Right cardiac atrium (tissue), 5 donors: ENCODE measurements at regions not wholly inside any gene's neighbourhood (a gene's known extent, or its start where the extent isn't known, plus 50 kb on each side); places are given as distances from the start of the nearest gene placed in this dataset.
A peak's percentile ranks its signal among the peaks of the same experiment; 100 is the strongest.

ENCODE experiments used
- ATAC-seq, 2 donors: fragments of 200-7000 bp; cut with Tn5 transposase; one replicate each; pipeline versions ENCODE4 v1.8.0 to v1.9.1; 2020; ENCODE audit warnings: moderate library complexity in 2 of 2, mild to moderate bottlenecking in 1 of 2
- DNase-seq, 3 donors: peaks; one replicate each; pipeline ENCODE4 v3.0.0-alpha.2; 2020
- H3K27ac ChIP-seq: one replicate; pipeline ENCODE4 v1.5.1; 2013; ENCODE audit warnings: mild to moderate bottlenecking, low read length, control low read depth, moderate library complexity
- H3K27me3 ChIP-seq: one replicate; pipeline ENCODE4 v1.6.1; 2013; ENCODE audit not compliant: control insufficient read depth, insufficient read depth
- H3K4me1 ChIP-seq: one replicate; pipeline ENCODE4 v1.6.1; 2013; ENCODE audit warnings: low read length; ENCODE audit not compliant: control insufficient read depth, insufficient read depth
- H3K4me3 ChIP-seq: one replicate; pipeline ENCODE4 v1.5.1; 2013; ENCODE audit warnings: low read length, control low read depth
- H3K9me3 ChIP-seq: one replicate; pipeline ENCODE4 v1.6.1; 2013; ENCODE audit warnings: low read length; ENCODE audit not compliant: control insufficient read depth
- WGBS: extraction: QIAGEN DNeasy Blood & Tissue Kit; methylation state at CpG from one replicate; pipeline ENCODE4 v1.1.7; 2013; 5-methylcytosine and 5-hydroxymethylcytosine counted together
- intact Hi-C, 4 donors: fragments of 100-400 bp; cut with DNase I; formaldehyde crosslinking; loops; one replicate each; pipeline versions ENCODE4 v1.11.0 to v1.14.0; 2022 to 2023
- donor health status: healthy with polysubstance abuse.
- donor health status: DM: no; HTN: yes; CAD: no.
- donor health status: DM: no; HTN: no; CAD: no.
- donor health status: DM: no; HTN: yes; CAD: no; lungs with severe emphysema.
- donor health status: DM: yes; HTN: yes; CAD: no.

- intact Hi-C loops: no loop called here
- Histone ChIP-seq H3K27ac (no peak overlapping the region), H3K4me1 (peaks cover 6% of the 10 kb centered on the region), H3K4me3 (no peak overlapping the region), H3K9me3 (no peaks in the 10 kb centered on the region), H3K27me3 (no peaks in the 10 kb centered on the region)
- 94% methylated on average over 6 of the region's 6 CpGs for WGBS
- no peak for DNase-seq
- ATAC-seq: no peak
Observed at GRCh38 chr1:8138673-8139072, 112.6 kb upstream of the ERRFI1 start.

DNA sequence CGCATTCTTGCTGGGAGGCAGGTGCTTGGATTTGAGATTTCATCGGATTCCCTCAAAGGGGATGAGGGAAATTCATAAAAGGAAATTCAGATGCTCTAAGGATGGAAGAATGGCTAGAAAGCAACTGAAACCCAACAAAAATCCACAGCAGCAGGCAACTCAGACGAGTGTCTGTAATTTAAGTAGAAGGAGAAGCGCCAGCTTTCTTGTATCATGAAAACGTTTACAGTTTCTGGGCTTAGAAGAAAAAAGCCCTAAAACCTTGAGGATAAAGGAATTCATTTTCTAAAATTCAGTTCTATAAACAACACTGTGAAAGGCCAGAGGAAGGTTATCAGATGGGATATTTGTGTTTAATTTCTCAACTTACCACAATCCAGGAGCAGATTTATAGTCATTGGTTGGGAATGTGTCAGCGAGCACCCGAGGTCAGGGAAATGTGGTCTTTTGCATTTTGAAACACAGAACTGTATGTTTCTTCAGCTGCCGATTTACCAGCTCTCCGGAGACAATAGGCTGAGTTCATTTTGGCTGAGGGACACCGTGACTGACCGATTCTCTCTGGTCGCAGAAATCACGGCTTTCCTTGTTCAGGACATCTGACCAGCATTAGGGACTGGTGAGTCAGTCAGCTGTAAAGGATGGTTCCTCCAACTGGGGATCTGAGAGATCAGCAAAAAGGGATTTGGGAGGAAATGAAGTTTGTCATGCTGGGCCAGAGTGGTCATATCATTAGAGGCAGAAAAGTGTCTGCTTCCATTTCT lies 111.6 kb upstream of the ERRFI1 start:
- Histone ChIP-seq H3K27me3 (no peaks in the 10 kb centered on the region), H3K4me1 (peaks cover 6% of the 10 kb centered on the region), H3K27ac (peak overlapping the region; percentile 20), H3K9me3 (no peaks in the 10 kb centered on the region), H3K4me3 (no peak overlapping the region)
- ATAC-seq: peak; percentile 32 to 57
- intact Hi-C loops: no loop called here
- 50% methylated on average over 13 of the region's 13 CpGs for WGBS
- DNase-seq: no peak

DNA sequence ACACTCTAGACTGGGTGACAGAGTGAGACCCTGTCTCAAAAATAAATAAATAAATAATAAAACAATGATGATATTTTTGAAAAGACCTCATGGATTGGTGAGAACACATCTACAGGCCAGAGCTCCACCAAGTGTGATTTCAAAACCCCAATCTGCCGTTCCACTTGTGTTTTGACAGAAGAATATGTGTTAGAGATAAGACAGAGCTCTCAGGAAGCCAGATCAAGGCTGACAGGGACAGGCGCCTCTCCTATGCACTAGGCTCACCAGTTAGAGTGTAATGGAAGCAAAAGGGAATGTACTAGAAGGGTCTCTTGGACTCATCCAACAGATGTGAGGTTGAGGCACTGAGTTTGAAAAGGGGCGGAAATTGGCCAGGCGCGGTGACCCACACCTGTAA lies 110.7 kb upstream of the ERRFI1 start:
- intact Hi-C loops: no loop called here
- peaks cover 6% of the 10 kb centered on the region for H3K4me1 ChIP-seq
- no peak overlapping the region for H3K4me3 ChIP-seq
- H3K9me3 ChIP-seq: no peaks in the 10 kb centered on the region
- no peaks in the 10 kb centered on the region for H3K27me3 ChIP-seq
- 71% methylated on average over 5 of the region's 5 CpGs for WGBS
- no peak for ATAC-seq
- peak in 1 of 3 donors; percentile 47 for DNase-seq
- H3K27ac ChIP-seq: no peak overlapping the region

GRCh38 chr1:8135250-8135649 lies 109.1 kb upstream of the ERRFI1 start:
- Histone ChIP-seq H3K27me3 (no peaks in the 10 kb centered on the region), H3K4me1 (peaks cover 6% of the 10 kb centered on the region), H3K9me3 (no peaks in the 10 kb centered on the region), H3K27ac (no peak overlapping the region), H3K4me3 (no peak overlapping the region)
- ATAC-seq: no peak
- 87% methylated on average over 7 of the region's 7 CpGs for WGBS
- no peak for DNase-seq
- intact Hi-C loops: no loop called here

GRCh38 chr1:8134546-8135235 lies 108.6 kb upstream of the ERRFI1 start:
- intact Hi-C loops: no loop called here
- 84% methylated on average over 14 of the region's 14 CpGs for WGBS
- peak in 1 of 3 donors; percentile 38 for DNase-seq

GRCh38 chr1:8133657-8134430 lies 107.7 kb upstream of the ERRFI1 start:
- H3K4me1 ChIP-seq: peaks cover 6% of the 10 kb centered on the region
- peak; percentile 86 to 91 for ATAC-seq
- H3K4me3 ChIP-seq: no peak overlapping the region
- intact Hi-C loops: no loop called here
- DNase-seq: peak; percentile 73 to 87 (median 79)
- no peaks in the 10 kb centered on the region for H3K9me3 ChIP-seq
- no peaks in the 10 kb centered on the region for H3K27me3 ChIP-seq
- 29% methylated on average over 4 of the region's 4 CpGs for WGBS
- peak overlapping the region; percentile 30 for H3K27ac ChIP-seq

More at GRCh38 chr1:8134546-8135235, 108.6 kb upstream of the ERRFI1 start:
- ATAC-seq: peak in 1 of 2 donors; percentile 8
- Histone ChIP-seq H3K4me1 (peaks cover 6% of the 10 kb centered on the region), H3K4me3 (no peak overlapping the region), H3K27ac (no peak overlapping the region), H3K27me3 (no peaks in the 10 kb centered on the region), H3K9me3 (no peaks in the 10 kb centered on the region)

- no peaks in the 10 kb centered on the region for H3K9me3 ChIP-seq
- intact Hi-C loops: no loop called here
- ATAC-seq (peak in 1 of 2 donors; percentile 10), DNase-seq (peak in 1 of 3 donors; percentile 36)
- H3K27me3 ChIP-seq: no peaks in the 10 kb centered on the region
- H3K27ac ChIP-seq: peak overlapping the region; percentile 55
- no peak overlapping the region for H3K4me3 ChIP-seq
- 66% methylated on average over 5 of the region's 5 CpGs for WGBS
- H3K4me1 ChIP-seq: peaks cover 6% of the 10 kb centered on the region
Observed at GRCh38 chr1:8133190-8133589, 107.1 kb upstream of the ERRFI1 start.

- H3K4me3 ChIP-seq: no peak overlapping the region
- DNase-seq: no peak
- intact Hi-C loops: no loop called here
- no peaks in the 10 kb centered on the region for H3K9me3 ChIP-seq
- no peak overlapping the region for H3K27ac ChIP-seq
- no peaks in the 10 kb centered on the region for H3K27me3 ChIP-seq
- H3K4me1 ChIP-seq: peaks cover 3% of the 10 kb centered on the region
- ATAC-seq: peak in 1 of 2 donors; percentile 15
- 71% methylated on average over 3 of the region's 3 CpGs for WGBS
Observed at GRCh38 chr1:8127171-8127641, 101.1 kb upstream of the ERRFI1 start.

DNA sequence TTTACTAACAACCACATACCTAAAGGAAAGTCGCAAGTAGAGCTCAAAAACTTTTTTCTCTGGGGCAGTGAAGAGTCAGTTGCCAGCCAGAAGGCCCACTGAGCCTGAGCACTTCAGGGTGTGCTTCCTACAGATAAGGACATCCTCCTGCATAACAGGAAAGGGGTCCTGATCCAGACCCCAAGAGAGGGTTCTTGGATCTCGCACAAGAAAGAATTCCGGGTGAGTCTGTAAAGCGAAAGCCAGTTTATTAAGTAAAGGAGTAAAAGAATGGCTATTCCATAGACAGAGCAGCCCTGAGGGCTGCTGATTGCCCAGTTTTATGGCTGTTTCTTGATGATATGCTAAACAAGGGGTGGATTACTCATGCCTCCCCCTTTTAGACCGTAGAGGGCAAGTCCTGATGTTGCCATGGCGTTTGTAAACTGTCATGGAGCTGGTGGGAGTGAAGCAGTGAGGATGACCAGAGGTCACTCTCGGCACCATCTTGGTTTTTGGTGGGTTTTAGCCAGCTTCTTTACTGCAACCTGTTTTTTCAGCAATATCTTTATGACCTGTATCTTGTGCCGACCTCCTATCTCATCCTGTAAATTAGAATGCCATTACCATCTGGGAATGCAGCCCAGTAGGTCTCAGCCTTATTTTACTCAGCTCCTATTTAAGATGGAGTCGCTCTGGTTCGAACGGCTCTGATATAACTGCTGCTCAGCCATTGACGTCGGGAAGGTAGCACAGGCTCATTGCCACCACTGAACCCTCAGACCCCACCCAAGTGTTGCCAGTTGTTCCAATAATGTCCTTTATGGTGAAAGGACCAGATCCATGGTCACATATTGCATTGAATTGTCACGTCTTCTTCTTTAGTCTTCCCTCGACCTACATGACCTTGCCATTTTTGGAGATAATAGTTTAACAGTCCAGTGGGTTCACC lies 96.6 kb upstream of the ERRFI1 start:
- intact Hi-C loops: no loop called here
- ATAC-seq (no peak), DNase-seq (no peak)
- Histone ChIP-seq H3K4me1 (peaks cover 11% of the 10 kb centered on the region), H3K27me3 (no peaks in the 10 kb centered on the region), H3K9me3 (no peaks in the 10 kb centered on the region), H3K27ac (no peak overlapping the region), H3K4me3 (no peak overlapping the region)
- WGBS: 80% methylated on average over 15 of the region's 15 CpGs

- DNase-seq (peak in 1 of 3 donors; percentile 33), ATAC-seq (no peak)
- H3K9me3 ChIP-seq: no peaks in the 10 kb centered on the region
- no peak overlapping the region for H3K4me3 ChIP-seq
- no peaks in the 10 kb centered on the region for H3K27me3 ChIP-seq
- intact Hi-C loops: no loop called here
- no peak overlapping the region for H3K27ac ChIP-seq
- WGBS: 79% methylated on average over 3 of the region's 3 CpGs
- peaks cover 13% of the 10 kb centered on the region for H3K4me1 ChIP-seq
Observed at GRCh38 chr1:8122160-8122476, 96.0 kb upstream of the ERRFI1 start.
